ENCODE measurements at regions not wholly inside any gene's neighbourhood (a gene's known extent, or its start where the extent isn't known, plus 50 kb on each side); places are given as distances from the start of the nearest gene placed in this dataset.

- H3K27me3 ChIP-seq, result no peaks in the 10 kb centered on the region
- H3K9me2 ChIP-seq (replicated peaks; ENCODE audit: insufficient read depth), result no peaks in the 10 kb centered on the region
- TF ChIP-seq EZH2phosphoT487 (IDR thresholded peaks at IDR 0.05; ENCODE audit: low read depth, severe bottlenecking, unreplicated experiment) (no peak), EZH2 (IDR thresholded peaks at IDR 0.05; ENCODE audit: borderline replicate concordance) (no peak)
- TF ChIP-seq, protein P1, sequence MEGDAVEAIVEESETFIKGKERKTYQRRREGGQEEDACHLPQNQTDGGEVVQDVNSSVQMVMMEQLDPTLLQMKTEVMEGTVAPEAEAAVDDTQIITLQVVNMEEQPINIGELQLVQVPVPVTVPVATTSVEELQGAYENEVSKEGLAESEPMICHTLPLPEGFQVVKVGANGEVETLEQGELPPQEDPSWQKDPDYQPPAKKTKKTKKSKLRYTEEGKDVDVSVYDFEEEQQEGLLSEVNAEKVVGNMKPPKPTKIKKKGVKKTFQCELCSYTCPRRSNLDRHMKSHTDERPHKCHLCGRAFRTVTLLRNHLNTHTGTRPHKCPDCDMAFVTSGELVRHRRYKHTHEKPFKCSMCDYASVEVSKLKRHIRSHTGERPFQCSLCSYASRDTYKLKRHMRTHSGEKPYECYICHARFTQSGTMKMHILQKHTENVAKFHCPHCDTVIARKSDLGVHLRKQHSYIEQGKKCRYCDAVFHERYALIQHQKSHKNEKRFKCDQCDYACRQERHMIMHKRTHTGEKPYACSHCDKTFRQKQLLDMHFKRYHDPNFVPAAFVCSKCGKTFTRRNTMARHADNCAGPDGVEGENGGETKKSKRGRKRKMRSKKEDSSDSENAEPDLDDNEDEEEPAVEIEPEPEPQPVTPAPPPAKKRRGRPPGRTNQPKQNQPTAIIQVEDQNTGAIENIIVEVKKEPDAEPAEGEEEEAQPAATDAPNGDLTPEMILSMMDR (IDR thresholded peaks at IDR 0.05; ENCODE audit: poor library complexity), result no peak
- no peak overlapping the region for H3K4me2 ChIP-seq
- no peaks in the 10 kb centered on the region for H4K20me1 ChIP-seq (ENCODE audit: insufficient read depth, poor library complexity, severe bottlenecking)
- no peak for DNase-seq (ENCODE audit: low spot score)
- H3K27ac ChIP-seq, result no peak overlapping the region
- H3K4me1 ChIP-seq (ENCODE audit: insufficient read depth), result no peaks in the 10 kb centered on the region
- no peak overlapping the region for H2AFZ ChIP-seq
- 88% methylated on average over 1 of the region's 1 CpG for WGBS (ENCODE audit: low lambda C conversion rate, missing lambda C conversion rate)
- H3K79me2 ChIP-seq, result no peaks in the 10 kb centered on the region
- H3K9me3 ChIP-seq (ENCODE audit: low read depth), result no peaks in the 10 kb centered on the region
- no peak overlapping the region for H3K4me3 ChIP-seq
- no peaks in the 10 kb centered on the region for H3K36me3 ChIP-seq (replicated peaks; ENCODE audit: insufficient read depth, low read depth)
These were observed 124.5 kb upstream of the ARSJ start for GRCh38 chr4:114103908-114104307.

- Histone ChIP-seq H3K9me3 (ENCODE audit: low read depth) (no peaks in the 10 kb centered on the region), H3K4me1 (ENCODE audit: insufficient read depth) (no peaks in the 10 kb centered on the region), H3K36me3 (replicated peaks; ENCODE audit: insufficient read depth, low read depth) (no peaks in the 10 kb centered on the region), H3K9me2 (replicated peaks; ENCODE audit: insufficient read depth) (no peaks in the 10 kb centered on the region), H3K27me3 (no peaks in the 10 kb centered on the region), H2AFZ (no peak overlapping the region), H4K20me1 (ENCODE audit: insufficient read depth, poor library complexity, severe bottlenecking) (no peaks in the 10 kb centered on the region), H3K4me2 (no peak overlapping the region), H3K27ac (no peak overlapping the region), H3K4me3 (no peak overlapping the region), H3K79me2 (no peaks in the 10 kb centered on the region)
- 77% methylated on average over 1 of the region's 1 CpG for WGBS (ENCODE audit: low lambda C conversion rate, missing lambda C conversion rate)
- no peak for TF ChIP-seq EZH2phosphoT487 (IDR thresholded peaks at IDR 0.05; ENCODE audit: low read depth, severe bottlenecking, unreplicated experiment)
- no peak for TF ChIP-seq EZH2 (IDR thresholded peaks at IDR 0.05; ENCODE audit: borderline replicate concordance)
- TF ChIP-seq, protein P1 (IDR thresholded peaks at IDR 0.05; ENCODE audit: poor library complexity), result no peak
- no peak for DNase-seq (ENCODE audit: low spot score)
These were observed 129.4 kb upstream of the ARSJ start for GRCh38 chr4:114108869-114109268.

DNA sequence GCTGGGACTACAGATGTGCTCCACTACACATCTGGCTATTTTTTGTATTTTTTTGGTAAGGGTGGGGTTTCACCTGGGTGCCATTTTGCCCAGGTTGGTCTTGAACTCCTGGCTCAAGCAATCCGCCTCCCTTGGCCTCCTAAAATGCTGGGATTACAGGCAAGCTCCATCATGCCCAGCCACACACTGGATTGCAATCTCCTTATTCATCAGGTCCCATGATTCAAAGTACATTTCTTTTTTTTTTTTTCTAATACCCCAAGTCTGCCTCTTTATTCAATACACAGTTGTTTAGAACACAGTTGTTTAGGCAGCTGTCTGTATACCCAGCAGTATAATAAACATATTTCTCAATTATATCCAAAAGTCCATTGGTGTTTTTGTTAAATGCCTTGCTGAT, 130.3 kb upstream of the ARSJ start:
- 100% methylated on average over 1 of the region's 1 CpG for WGBS (ENCODE audit: low lambda C conversion rate, missing lambda C conversion rate)
- Histone ChIP-seq H3K27me3 (no peaks in the 10 kb centered on the region), H3K79me2 (no peaks in the 10 kb centered on the region), H3K36me3 (replicated peaks; ENCODE audit: insufficient read depth, low read depth) (no peaks in the 10 kb centered on the region), H4K20me1 (ENCODE audit: insufficient read depth, poor library complexity, severe bottlenecking) (no peaks in the 10 kb centered on the region), H2AFZ (no peak overlapping the region), H3K27ac (no peak overlapping the region), H3K4me2 (no peak overlapping the region), H3K4me1 (ENCODE audit: insufficient read depth) (no peaks in the 10 kb centered on the region), H3K9me2 (replicated peaks; ENCODE audit: insufficient read depth) (no peaks in the 10 kb centered on the region), H3K9me3 (ENCODE audit: low read depth) (no peaks in the 10 kb centered on the region), H3K4me3 (no peak overlapping the region)
- DNase-seq (ENCODE audit: low spot score), result no peak
- TF ChIP-seq EZH2 (IDR thresholded peaks at IDR 0.05; ENCODE audit: borderline replicate concordance) (no peak), EZH2phosphoT487 (IDR thresholded peaks at IDR 0.05; ENCODE audit: low read depth, severe bottlenecking, unreplicated experiment) (no peak)
- TF ChIP-seq, protein P1 (IDR thresholded peaks at IDR 0.05; ENCODE audit: poor library complexity), result no peak

- no peak for TF ChIP-seq EZH2phosphoT487 (IDR thresholded peaks at IDR 0.05; ENCODE audit: low read depth, severe bottlenecking, unreplicated experiment)
- Histone ChIP-seq H3K9me3 (ENCODE audit: low read depth) (no peaks in the 10 kb centered on the region), H3K79me2 (no peaks in the 10 kb centered on the region), H4K20me1 (ENCODE audit: insufficient read depth, poor library complexity, severe bottlenecking) (no peaks in the 10 kb centered on the region), H3K4me1 (ENCODE audit: insufficient read depth) (no peaks in the 10 kb centered on the region), H3K27me3 (no peaks in the 10 kb centered on the region), H3K36me3 (replicated peaks; ENCODE audit: insufficient read depth, low read depth) (no peaks in the 10 kb centered on the region), H3K4me3 (no peak overlapping the region), H2AFZ (no peak overlapping the region), H3K4me2 (no peak overlapping the region), H3K27ac (no peak overlapping the region), H3K9me2 (replicated peaks; ENCODE audit: insufficient read depth) (no peaks in the 10 kb centered on the region)
- no peak for DNase-seq (ENCODE audit: low spot score)
- 95% methylated on average over 2 of the region's 2 CpGs for WGBS (ENCODE audit: low lambda C conversion rate, missing lambda C conversion rate)
These were observed 136.1 kb upstream of the ARSJ start for GRCh38 chr4:114115526-114115925.

Data from hepatocyte (in vitro differentiated cells).